Eye (tissue), 1 donor: ENCODE measurements at regions not wholly inside any gene's neighbourhood (a gene's known extent, or its start where the extent isn't known, plus 50 kb on each side); places are given as distances from the start of the nearest gene placed in this dataset.

Experiments used
- DNase-seq: peaks from one replicate; pipeline ENCODE4 v3.0.0-alpha.2; 2015

- no peak for DNase-seq
Measured at GRCh38 chr1:58430421-58431275, 115.9 kb downstream of the OMA1 start.

- no peak for DNase-seq
Measured at GRCh38 chr1:58426918-58427317, 119.6 kb downstream of the OMA1 start.

GRCh38 chr1:58422436-58422835 lies 124.1 kb downstream of the OMA1 start:
- DNase-seq = no peak

GRCh38 chr1:58418283-58419228 lies 128.0 kb downstream of the OMA1 start:
- DNase-seq = no peak

GRCh38 chr1:58412071-58412580 lies 134.4 kb downstream of the OMA1 start:
- no peak for DNase-seq

- DNase-seq = no peak
Measured at GRCh38 chr1:58409890-58410289, 136.6 kb downstream of the OMA1 start.

GRCh38 chr1:58409336-58409735 lies 137.2 kb downstream of the OMA1 start:
- DNase-seq = no peak

GRCh38 chr1:58406301-58407071 lies 140.0 kb downstream of the OMA1 start:
- DNase-seq = peak; percentile 37

GRCh38 chr1:58405660-58406059 lies 140.9 kb downstream of the OMA1 start:
- no peak for DNase-seq

- no peak for DNase-seq
Measured at GRCh38 chr1:58403894-58404293, 142.6 kb downstream of the OMA1 start.

- DNase-seq = no peak
Measured at GRCh38 chr1:58402444-58402843, 144.1 kb downstream of the OMA1 start.

- DNase-seq = no peak
Measured at GRCh38 chr1:58401991-58402390, 144.5 kb downstream of the OMA1 start.

GRCh38 chr1:58399176-58399575 lies 147.3 kb downstream of the OMA1 start:
- no peak for DNase-seq

GRCh38 chr1:58398714-58399113 lies 147.8 kb downstream of the OMA1 start:
- DNase-seq = no peak

GRCh38 chr1:58397187-58397820 lies 149.2 kb downstream of the OMA1 start:
- no peak for DNase-seq

- DNase-seq = peak; percentile 77
Measured at GRCh38 chr1:58396150-58396549, 150.4 kb downstream of the OMA1 start.

- no peak for DNase-seq
Measured at GRCh38 chr1:58395355-58395754, 151.2 kb downstream of the OMA1 start.

GRCh38 chr1:58392083-58392482 lies 154.4 kb downstream of the OMA1 start:
- no peak for DNase-seq

- DNase-seq = no peak
Measured at GRCh38 chr1:58391514-58391913, 155.0 kb downstream of the OMA1 start.

GRCh38 chr1:58391056-58391455 lies 155.5 kb downstream of the OMA1 start:
- no peak for DNase-seq

GRCh38 chr1:58390091-58390490 lies 156.4 kb downstream of the OMA1 start:
- DNase-seq = peak; percentile 26

- DNase-seq = no peak
Measured at GRCh38 chr1:58380345-58380744, 166.2 kb downstream of the OMA1 start.
